ENCODE measurements at regions not wholly inside any gene's neighbourhood (a gene's known extent, or its start where the extent isn't known, plus 50 kb on each side); places are given as distances from the start of the nearest gene placed in this dataset.

- DNase-seq (ENCODE audit: low read depth): no peak
- H3K36me3 ChIP-seq (ENCODE audit: control insufficient read depth, insufficient read depth, low read length): no peaks in the 10 kb centered on the region
- TF ChIP-seq CTCF (IDR thresholded peaks at IDR 0.05; ENCODE audit: insufficient read depth, low read depth, low read length): no peak
- H3K27me3 ChIP-seq (ENCODE audit: control insufficient read depth, insufficient read depth, low read length): no peaks in the 10 kb centered on the region
- POLR2A ChIA-PET: no interaction called here
- CTCF ChIA-PET: no interaction called here
- no peak overlapping the region for H3K4me3 ChIP-seq (ENCODE audit: low read depth, low read length)
These were observed 1389.5 kb upstream of the GBE1 start for GRCh38 chr3:83150896-83151295.

- CTCF ChIA-PET: no interaction called here
- no peak for DNase-seq (ENCODE audit: low read depth)
These were observed 1379.5 kb upstream of the GBE1 start for GRCh38 chr3:83140983-83141382.

GRCh38 chr3:83131236-83131635, 1369.8 kb upstream of the GBE1 start:
- ChIA-PET CTCF (no interaction called here), POLR2A (no interaction called here)
- Histone ChIP-seq H3K27me3 (ENCODE audit: control insufficient read depth, insufficient read depth, low read length) (no peaks in the 10 kb centered on the region), H3K36me3 (ENCODE audit: control insufficient read depth, insufficient read depth, low read length) (no peaks in the 10 kb centered on the region), H3K4me3 (ENCODE audit: low read depth, low read length) (no peak overlapping the region)
- DNase-seq (ENCODE audit: low read depth): no peak
- TF ChIP-seq CTCF (IDR thresholded peaks at IDR 0.05; ENCODE audit: insufficient read depth, low read depth, low read length): no peak

More at GRCh38 chr3:83140983-83141382, 1379.5 kb upstream of the GBE1 start:
- POLR2A ChIA-PET: no interaction called here
- Histone ChIP-seq H3K36me3 (ENCODE audit: control insufficient read depth, insufficient read depth, low read length) (no peaks in the 10 kb centered on the region), H3K4me3 (ENCODE audit: low read depth, low read length) (no peak overlapping the region), H3K27me3 (ENCODE audit: control insufficient read depth, insufficient read depth, low read length) (no peaks in the 10 kb centered on the region)
- TF ChIP-seq CTCF (IDR thresholded peaks at IDR 0.05; ENCODE audit: insufficient read depth, low read depth, low read length): no peak

- ChIA-PET POLR2A (no interaction called here), CTCF (no interaction called here)
- no peak overlapping the region for H3K4me3 ChIP-seq (ENCODE audit: low read depth, low read length)
- H3K36me3 ChIP-seq (ENCODE audit: control insufficient read depth, insufficient read depth, low read length): no peaks in the 10 kb centered on the region
- H3K27me3 ChIP-seq (ENCODE audit: control insufficient read depth, insufficient read depth, low read length): no peaks in the 10 kb centered on the region
- no peak for DNase-seq (ENCODE audit: low read depth)
- no peak for TF ChIP-seq CTCF (IDR thresholded peaks at IDR 0.05; ENCODE audit: insufficient read depth, low read depth, low read length)
These were observed 1361.4 kb upstream of the GBE1 start for GRCh38 chr3:83122774-83123350.

- Histone ChIP-seq H3K4me3 (ENCODE audit: low read depth, low read length) (no peak overlapping the region), H3K36me3 (ENCODE audit: control insufficient read depth, insufficient read depth, low read length) (no peaks in the 10 kb centered on the region), H3K27me3 (ENCODE audit: control insufficient read depth, insufficient read depth, low read length) (no peaks in the 10 kb centered on the region)
- no peak for TF ChIP-seq CTCF (IDR thresholded peaks at IDR 0.05; ENCODE audit: insufficient read depth, low read depth, low read length)
- ChIA-PET CTCF (no interaction called here), POLR2A (no interaction called here)
- no peak for DNase-seq (ENCODE audit: low read depth)
These were observed 1331.8 kb upstream of the GBE1 start for GRCh38 chr3:83093222-83093572.
